ENCODE measurements at regions not wholly inside any gene's neighbourhood (a gene's known extent, or its start where the extent isn't known, plus 50 kb on each side); places are given as distances from the start of the nearest gene placed in this dataset.
"Not testable (repeated sequence)": the region's sequence is repeated elsewhere in the genome, so short reads cannot be mapped to it uniquely, and the experiment has no call there.

DNA sequence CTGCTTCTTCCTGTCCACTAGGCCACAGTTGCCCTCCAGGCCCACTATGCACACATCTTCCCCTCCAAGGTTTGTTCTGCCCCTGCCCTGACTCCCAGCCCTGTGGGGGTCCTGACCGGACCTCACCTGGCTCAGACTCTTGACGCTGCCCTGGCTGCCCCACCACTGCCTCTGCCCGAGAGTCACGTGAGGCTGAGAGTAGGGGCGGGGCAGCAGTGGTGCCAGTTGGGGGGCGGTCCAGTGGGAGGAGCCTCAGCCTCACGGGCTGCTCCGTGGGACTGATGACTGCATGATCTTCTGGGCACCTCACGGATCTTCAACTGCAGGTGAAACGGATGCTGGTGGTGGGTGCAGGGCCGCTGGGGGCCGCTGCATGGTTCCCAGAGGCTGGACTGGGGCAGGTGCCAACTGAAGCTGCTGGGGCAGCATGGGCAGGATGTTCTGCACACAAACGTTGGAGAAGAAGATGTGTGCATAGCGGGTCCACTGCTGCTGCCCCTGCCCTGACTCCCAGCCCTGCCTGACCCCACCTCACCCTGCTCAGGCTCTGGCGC, 77.6 kb downstream of the HHIPL2 start:
- POLR2A ChIA-PET; H3K9me3 ChIP-seq (ENCODE audit: control insufficient read depth, insufficient read depth, low read depth, low read length); CTCF ChIA-PET; H3K27ac ChIP-seq (ENCODE audit: extremely low read depth, low read depth, low read length); H3K4me1 ChIP-seq (ENCODE audit: control insufficient read depth, insufficient read depth, low read length); H3K4me3 ChIP-seq (ENCODE audit: low read depth, low read length); H3K36me3 ChIP-seq (ENCODE audit: control insufficient read depth in 2 of 2, insufficient read depth in 1 of 2, low read length in 2 of 2): not testable (repeated sequence)

GRCh38 chr1:222466150-222466865, 81.6 kb downstream of the HHIPL2 start:
- no peaks in the 10 kb centered on the region for H3K4me1 ChIP-seq (ENCODE audit: control insufficient read depth, insufficient read depth, low read length)
- ChIA-PET CTCF (interaction anchor here (0.6 to 3.8 kb wide), 14 partner anchors 11 to 624 kb away, joined by 3 to 52 read pairs (median 4); no protein-coding TSS in a partner anchor), POLR2A (interaction anchor here (0.8 kb wide), 1 partner anchor 168 kb away, joined by 4 read pairs; no protein-coding TSS in a partner anchor)
- no peak overlapping the region for H3K4me3 ChIP-seq (ENCODE audit: low read depth, low read length)
- H3K36me3 ChIP-seq (ENCODE audit: control insufficient read depth in 2 of 2, insufficient read depth in 1 of 2, low read length in 2 of 2), result no peaks in the 10 kb centered on the region
- H3K9me3 ChIP-seq (ENCODE audit: control insufficient read depth, insufficient read depth, low read depth, low read length), result no peaks in the 10 kb centered on the region
- H3K27ac ChIP-seq (ENCODE audit: extremely low read depth, low read depth, low read length), result no peak overlapping the region
- TF ChIP-seq PRDM4 (tag by site-specific recombination; IDR thresholded peaks at IDR 0.05) (no peak), OSR2 (tag by site-specific recombination; IDR thresholded peaks at IDR 0.05) (no peak), ZNF830 (tag by site-specific recombination; IDR thresholded peaks at IDR 0.05; ENCODE audit: low read depth) (no peak), TCF7L2 (IDR thresholded peaks at IDR 0.05; ENCODE audit: borderline replicate concordance, low read depth, low read length) (no peak)
- TF ChIP-seq, protein P1, sequence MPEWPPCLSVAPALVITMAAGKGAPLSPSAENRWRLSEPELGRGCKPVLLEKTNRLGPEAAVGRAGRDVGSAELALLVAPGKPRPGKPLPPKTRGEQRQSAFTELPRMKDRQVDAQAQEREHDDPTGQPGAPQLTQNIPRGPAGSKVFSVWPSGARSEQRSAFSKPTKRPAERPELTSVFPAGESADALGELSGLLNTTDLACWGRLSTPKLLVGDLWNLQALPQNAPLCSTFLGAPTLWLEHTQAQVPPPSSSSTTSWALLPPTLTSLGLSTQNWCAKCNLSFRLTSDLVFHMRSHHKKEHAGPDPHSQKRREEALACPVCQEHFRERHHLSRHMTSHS (tag by site-specific recombination; IDR thresholded peaks at IDR 0.05), result no peak

GRCh38 chr1:222465211-222466041, 82.5 kb downstream of the HHIPL2 start:
- no peaks in the 10 kb centered on the region for H3K36me3 ChIP-seq (ENCODE audit: control insufficient read depth in 2 of 2, insufficient read depth in 1 of 2, low read length in 2 of 2)
- no peaks in the 10 kb centered on the region for H3K4me1 ChIP-seq (ENCODE audit: control insufficient read depth, insufficient read depth, low read length)
- POLR2A ChIA-PET, result interaction anchor here (1.2 kb wide), 1 partner anchor 169 kb away, joined by 3 read pairs; no protein-coding TSS in a partner anchor
- no peaks in the 10 kb centered on the region for H3K9me3 ChIP-seq (ENCODE audit: control insufficient read depth, insufficient read depth, low read depth, low read length)
- peak overlapping the region; percentile 43; the same call in 1 of the 2 replicates for H3K27ac ChIP-seq (ENCODE audit: extremely low read depth, low read depth, low read length)
- CTCF ChIA-PET, result interaction anchor here (0.6 to 3.8 kb wide), 34 partner anchors 10 to 803 kb away, joined by 3 to 52 read pairs (median 3); partner anchors contain the start of genes AIDA, BROX and TAF1A
- peak overlapping the region; percentile 68 for H3K4me3 ChIP-seq (ENCODE audit: low read depth, low read length)
- TF ChIP-seq ZSCAN5A (tag by site-specific recombination; IDR thresholded peaks at IDR 0.05) (no peak), BCL11B (tag by site-specific recombination; IDR thresholded peaks at IDR 0.05; ENCODE audit: low read depth) (peak; percentile 55; the same call in 1 of the 2 replicates), ZNF10 (tag by site-specific recombination; IDR thresholded peaks at IDR 0.05) (0 out of 2 replicates have a peak, but pooled peaks have one; percentile 26), EGR2 (tag by site-specific recombination; IDR thresholded peaks at IDR 0.05; ENCODE audit: low read depth) (peak; percentile 8; the same call in 1 of the 2 replicates)
- TF ChIP-seq, protein P2, sequence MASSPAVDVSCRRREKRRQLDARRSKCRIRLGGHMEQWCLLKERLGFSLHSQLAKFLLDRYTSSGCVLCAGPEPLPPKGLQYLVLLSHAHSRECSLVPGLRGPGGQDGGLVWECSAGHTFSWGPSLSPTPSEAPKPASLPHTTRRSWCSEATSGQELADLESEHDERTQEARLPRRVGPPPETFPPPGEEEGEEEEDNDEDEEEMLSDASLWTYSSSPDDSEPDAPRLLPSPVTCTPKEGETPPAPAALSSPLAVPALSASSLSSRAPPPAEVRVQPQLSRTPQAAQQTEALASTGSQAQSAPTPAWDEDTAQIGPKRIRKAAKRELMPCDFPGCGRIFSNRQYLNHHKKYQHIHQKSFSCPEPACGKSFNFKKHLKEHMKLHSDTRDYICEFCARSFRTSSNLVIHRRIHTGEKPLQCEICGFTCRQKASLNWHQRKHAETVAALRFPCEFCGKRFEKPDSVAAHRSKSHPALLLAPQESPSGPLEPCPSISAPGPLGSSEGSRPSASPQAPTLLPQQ (tag by site-specific recombination; IDR thresholded peaks at IDR 0.05), result peak; percentile 87
- TF ChIP-seq, protein P3, sequence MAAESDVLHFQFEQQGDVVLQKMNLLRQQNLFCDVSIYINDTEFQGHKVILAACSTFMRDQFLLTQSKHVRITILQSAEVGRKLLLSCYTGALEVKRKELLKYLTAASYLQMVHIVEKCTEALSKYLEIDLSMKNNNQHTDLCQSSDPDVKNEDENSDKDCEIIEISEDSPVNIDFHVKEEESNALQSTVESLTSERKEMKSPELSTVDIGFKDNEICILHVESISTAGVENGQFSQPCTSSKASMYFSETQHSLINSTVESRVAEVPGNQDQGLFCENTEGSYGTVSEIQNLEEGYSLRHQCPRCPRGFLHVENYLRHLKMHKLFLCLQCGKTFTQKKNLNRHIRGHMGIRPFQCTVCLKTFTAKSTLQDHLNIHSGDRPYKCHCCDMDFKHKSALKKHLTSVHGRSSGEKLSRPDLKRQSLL (tag by site-specific recombination; IDR thresholded peaks at IDR 0.05), result no peak
- TF ChIP-seq, protein P4, sequence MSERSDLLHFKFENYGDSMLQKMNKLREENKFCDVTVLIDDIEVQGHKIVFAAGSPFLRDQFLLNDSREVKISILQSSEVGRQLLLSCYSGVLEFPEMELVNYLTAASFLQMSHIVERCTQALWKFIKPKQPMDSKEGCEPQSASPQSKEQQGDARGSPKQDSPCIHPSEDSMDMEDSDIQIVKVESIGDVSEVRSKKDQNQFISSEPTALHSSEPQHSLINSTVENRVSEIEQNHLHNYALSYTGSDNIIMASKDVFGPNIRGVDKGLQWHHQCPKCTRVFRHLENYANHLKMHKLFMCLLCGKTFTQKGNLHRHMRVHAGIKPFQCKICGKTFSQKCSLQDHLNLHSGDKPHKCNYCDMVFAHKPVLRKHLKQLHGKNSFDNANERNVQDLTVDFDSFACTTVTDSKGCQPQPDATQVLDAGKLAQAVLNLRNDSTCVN (tag by site-specific recombination; optimal IDR thresholded peaks at IDR 0.05), result peak; percentile 53

All from HEK293 (cell line).